GM23338 (cell line): ENCODE measurements at regions not wholly inside any gene's neighbourhood (a gene's known extent, or its start where the extent isn't known, plus 50 kb on each side); places are given as distances from the start of the nearest gene placed in this dataset.

Source experiments
- ATAC-seq: fragments of 200-7000 bp; cut with Tn5 transposase; 3 replicates; pipeline ENCODE4 v1.9.1; 2020
- DNase-seq: peaks from one replicate; pipeline ENCODE4 v3.0.0-alpha.2; 2015; ENCODE audit warnings: low spot score
- H2AFZ ChIP-seq: fragments of 200-600 bp; sonication (generic); 2 replicates; pipeline ENCODE4 v1.8.0; 2016; ENCODE audit warnings: antibody characterized with exemption, mild to moderate bottlenecking, moderate library complexity
- H3F3A ChIP-seq: fragments of 200-600 bp; sonication (generic); replicated peaks from 2 replicates; pipeline ENCODE4 v1.8.0; 2017; ENCODE audit warnings: antibody characterized with exemption, mixed run types, low read depth
- H3K27ac ChIP-seq: fragments of 200-600 bp; sonication (generic); 2 replicates; pipeline ENCODE4 v1.6.1; 2016; ENCODE audit warnings: low read depth
- H3K27me3 ChIP-seq: fragments of 200-600 bp; sonication (generic); 2 replicates; pipeline ENCODE4 v1.8.0; 2016; ENCODE audit warnings: mild to moderate bottlenecking, mixed run types, moderate library complexity; ENCODE audit not compliant: insufficient read depth
- H3K36me3 ChIP-seq: fragments of 200-600 bp; sonication (generic); 2 replicates; pipeline ENCODE4 v1.8.0; 2016; ENCODE audit warnings: mild to moderate bottlenecking; ENCODE audit not compliant: insufficient read depth
- H3K4me1 ChIP-seq: fragments of 200-600 bp; sonication (generic); 2 replicates; pipeline ENCODE4 v1.8.0; 2016; ENCODE audit warnings: mild to moderate bottlenecking, moderate library complexity; ENCODE audit not compliant: insufficient read depth
- H3K4me2 ChIP-seq: fragments of 200-600 bp; sonication (generic); 2 replicates; pipeline ENCODE4 v1.7.1; 2017; ENCODE audit warnings: mixed run types
- H3K4me3 ChIP-seq: fragments of 200-600 bp; sonication (generic); 2 replicates; pipeline ENCODE4 v1.6.1; 2016; ENCODE audit warnings: mixed run types
- H3K79me2 ChIP-seq: fragments of 200-600 bp; sonication (generic); replicated peaks from 2 replicates; pipeline ENCODE4 v1.8.0; 2017; ENCODE audit warnings: mild to moderate bottlenecking; ENCODE audit not compliant: insufficient read depth
- H3K9me2 ChIP-seq: fragments of 200-600 bp; sonication (generic); 2 replicates; pipeline ENCODE4 v1.8.0; 2017; ENCODE audit not compliant: insufficient read depth
- H4K20me1 ChIP-seq: fragments of 200-600 bp; sonication (generic); replicated peaks from 2 replicates; pipeline ENCODE4 v1.8.0; 2017; ENCODE audit warnings: mild to moderate bottlenecking; ENCODE audit not compliant: insufficient read depth
- H3K27ac Mint-ChIP-seq: 2 replicates; pipeline ENCODE4 v1.8.0; 2020; ENCODE audit warnings: inconsistent platforms, mild to moderate bottlenecking, moderate library complexity, mixed read lengths
- H3K27me3 Mint-ChIP-seq: 3 replicates; pipeline ENCODE4 v1.8.0; 2022; ENCODE audit warnings: low read depth, mild to moderate bottlenecking, moderate library complexity, mixed read lengths, inconsistent platforms; ENCODE audit not compliant: insufficient read depth, poor library complexity
- H3K36me3 Mint-ChIP-seq: 3 replicates; pipeline ENCODE4 v1.8.0; 2021; ENCODE audit warnings: low read depth, mild to moderate bottlenecking, inconsistent platforms, moderate library complexity, mixed read lengths
- H3K4me1 Mint-ChIP-seq: 3 replicates; pipeline ENCODE4 v1.8.0; 2020; ENCODE audit warnings: mild to moderate bottlenecking, inconsistent platforms, mixed read lengths
- H3K4me3 Mint-ChIP-seq: 3 replicates; pipeline ENCODE4 v1.8.0; 2021; ENCODE audit warnings: moderate library complexity, mild to moderate bottlenecking, inconsistent platforms, mixed read lengths
- H3K9me3 Mint-ChIP-seq: 3 replicates; pipeline ENCODE4 v1.8.0; 2020; ENCODE audit warnings: moderate library complexity, mild to moderate bottlenecking, inconsistent platforms, mixed read lengths
- CREB1 ChIP-seq: fragments of 250-450 bp; sonication (Bioruptor Pico); IDR thresholded peaks from 2 replicates; pipeline ENCODE4 v1.5.0; 2020; ENCODE audit warnings: low read depth, mild to moderate bottlenecking, moderate library complexity
- CTCF ChIP-seq, 2 experiments: fragments of 200-600 bp in 1 of 2; sonication (generic) in 1 of 2; conservative IDR thresholded peaks; 2 replicates each; pipeline versions ENCODE4 v1.5.1 to v1.6.1; 2016 to 2017; ENCODE audit warnings: antibody characterized with exemption in 2 of 2, low read depth in 2 of 2, mild to moderate bottlenecking in 2 of 2, moderate library complexity in 1 of 2
- POLR2AphosphoS5 ChIP-seq: IDR thresholded peaks from 2 replicates; pipeline ENCODE4 v1.6.1; 2016; ENCODE audit warnings: antibody characterized with exemption, low read depth
- STAT1 ChIP-seq: IDR thresholded peaks from one replicate; pipeline ENCODE4 v1.6.1; 2016; ENCODE audit warnings: antibody characterized with exemption; ENCODE audit not compliant: unreplicated experiment
- ZNF114 ChIP-seq: fragments of 250-450 bp; sonication (Bioruptor Pico); IDR thresholded peaks from 2 replicates; pipeline ENCODE4 v1.5.0; 2020; ENCODE audit warnings: mild to moderate bottlenecking, moderate library complexity
- TF ChIP-seq, protein P1 (sequence below): fragments of 250-450 bp; sonication (Bioruptor Pico); IDR thresholded peaks from 2 replicates; pipeline ENCODE4 v1.5.0; 2020; ENCODE audit warnings: mild to moderate bottlenecking, moderate library complexity

- no peaks in the 10 kb centered on the region for H3K27me3 ChIP-seq
- H2AFZ ChIP-seq = no peak overlapping the region
- peaks cover 3% of the 10 kb centered on the region for H3K27me3 Mint-ChIP-seq
- H4K20me1 ChIP-seq = no peaks in the 10 kb centered on the region
- no peaks in the 10 kb centered on the region for H3K9me2 ChIP-seq
- H3K9me3 Mint-ChIP-seq = no peaks in the 10 kb centered on the region
- H3F3A ChIP-seq = no peaks in the 10 kb centered on the region
- H3K4me2 ChIP-seq = no peak overlapping the region
- no peaks in the 10 kb centered on the region for H3K36me3 Mint-ChIP-seq
- H3K27ac ChIP-seq = no peak overlapping the region
- no peaks in the 10 kb centered on the region for H3K36me3 ChIP-seq
- peak; percentile 14 for DNase-seq
- peaks cover 7% of the 10 kb centered on the region; the same call in 2 of the 3 replicates for H3K4me1 Mint-ChIP-seq
- peaks cover 7% of the 10 kb centered on the region; the same call in 1 of the 2 replicates for H3K4me1 ChIP-seq
- no peaks in the 10 kb centered on the region for H3K79me2 ChIP-seq
- H3K27ac Mint-ChIP-seq = no peak overlapping the region
- no peak for TF ChIP-seq CREB1 (CRISPR knock-in tag)
- no peak for TF ChIP-seq ZNF114 (CRISPR knock-in tag)
- no peak for TF ChIP-seq STAT1
- peak; percentile 21 to 35; a peak in 3 of 4 replicates for TF ChIP-seq CTCF (conservative IDR thresholded peaks at IDR 0.05; ENCODE audit: low read depth in 2 of 2)
- TF ChIP-seq, protein P1, sequence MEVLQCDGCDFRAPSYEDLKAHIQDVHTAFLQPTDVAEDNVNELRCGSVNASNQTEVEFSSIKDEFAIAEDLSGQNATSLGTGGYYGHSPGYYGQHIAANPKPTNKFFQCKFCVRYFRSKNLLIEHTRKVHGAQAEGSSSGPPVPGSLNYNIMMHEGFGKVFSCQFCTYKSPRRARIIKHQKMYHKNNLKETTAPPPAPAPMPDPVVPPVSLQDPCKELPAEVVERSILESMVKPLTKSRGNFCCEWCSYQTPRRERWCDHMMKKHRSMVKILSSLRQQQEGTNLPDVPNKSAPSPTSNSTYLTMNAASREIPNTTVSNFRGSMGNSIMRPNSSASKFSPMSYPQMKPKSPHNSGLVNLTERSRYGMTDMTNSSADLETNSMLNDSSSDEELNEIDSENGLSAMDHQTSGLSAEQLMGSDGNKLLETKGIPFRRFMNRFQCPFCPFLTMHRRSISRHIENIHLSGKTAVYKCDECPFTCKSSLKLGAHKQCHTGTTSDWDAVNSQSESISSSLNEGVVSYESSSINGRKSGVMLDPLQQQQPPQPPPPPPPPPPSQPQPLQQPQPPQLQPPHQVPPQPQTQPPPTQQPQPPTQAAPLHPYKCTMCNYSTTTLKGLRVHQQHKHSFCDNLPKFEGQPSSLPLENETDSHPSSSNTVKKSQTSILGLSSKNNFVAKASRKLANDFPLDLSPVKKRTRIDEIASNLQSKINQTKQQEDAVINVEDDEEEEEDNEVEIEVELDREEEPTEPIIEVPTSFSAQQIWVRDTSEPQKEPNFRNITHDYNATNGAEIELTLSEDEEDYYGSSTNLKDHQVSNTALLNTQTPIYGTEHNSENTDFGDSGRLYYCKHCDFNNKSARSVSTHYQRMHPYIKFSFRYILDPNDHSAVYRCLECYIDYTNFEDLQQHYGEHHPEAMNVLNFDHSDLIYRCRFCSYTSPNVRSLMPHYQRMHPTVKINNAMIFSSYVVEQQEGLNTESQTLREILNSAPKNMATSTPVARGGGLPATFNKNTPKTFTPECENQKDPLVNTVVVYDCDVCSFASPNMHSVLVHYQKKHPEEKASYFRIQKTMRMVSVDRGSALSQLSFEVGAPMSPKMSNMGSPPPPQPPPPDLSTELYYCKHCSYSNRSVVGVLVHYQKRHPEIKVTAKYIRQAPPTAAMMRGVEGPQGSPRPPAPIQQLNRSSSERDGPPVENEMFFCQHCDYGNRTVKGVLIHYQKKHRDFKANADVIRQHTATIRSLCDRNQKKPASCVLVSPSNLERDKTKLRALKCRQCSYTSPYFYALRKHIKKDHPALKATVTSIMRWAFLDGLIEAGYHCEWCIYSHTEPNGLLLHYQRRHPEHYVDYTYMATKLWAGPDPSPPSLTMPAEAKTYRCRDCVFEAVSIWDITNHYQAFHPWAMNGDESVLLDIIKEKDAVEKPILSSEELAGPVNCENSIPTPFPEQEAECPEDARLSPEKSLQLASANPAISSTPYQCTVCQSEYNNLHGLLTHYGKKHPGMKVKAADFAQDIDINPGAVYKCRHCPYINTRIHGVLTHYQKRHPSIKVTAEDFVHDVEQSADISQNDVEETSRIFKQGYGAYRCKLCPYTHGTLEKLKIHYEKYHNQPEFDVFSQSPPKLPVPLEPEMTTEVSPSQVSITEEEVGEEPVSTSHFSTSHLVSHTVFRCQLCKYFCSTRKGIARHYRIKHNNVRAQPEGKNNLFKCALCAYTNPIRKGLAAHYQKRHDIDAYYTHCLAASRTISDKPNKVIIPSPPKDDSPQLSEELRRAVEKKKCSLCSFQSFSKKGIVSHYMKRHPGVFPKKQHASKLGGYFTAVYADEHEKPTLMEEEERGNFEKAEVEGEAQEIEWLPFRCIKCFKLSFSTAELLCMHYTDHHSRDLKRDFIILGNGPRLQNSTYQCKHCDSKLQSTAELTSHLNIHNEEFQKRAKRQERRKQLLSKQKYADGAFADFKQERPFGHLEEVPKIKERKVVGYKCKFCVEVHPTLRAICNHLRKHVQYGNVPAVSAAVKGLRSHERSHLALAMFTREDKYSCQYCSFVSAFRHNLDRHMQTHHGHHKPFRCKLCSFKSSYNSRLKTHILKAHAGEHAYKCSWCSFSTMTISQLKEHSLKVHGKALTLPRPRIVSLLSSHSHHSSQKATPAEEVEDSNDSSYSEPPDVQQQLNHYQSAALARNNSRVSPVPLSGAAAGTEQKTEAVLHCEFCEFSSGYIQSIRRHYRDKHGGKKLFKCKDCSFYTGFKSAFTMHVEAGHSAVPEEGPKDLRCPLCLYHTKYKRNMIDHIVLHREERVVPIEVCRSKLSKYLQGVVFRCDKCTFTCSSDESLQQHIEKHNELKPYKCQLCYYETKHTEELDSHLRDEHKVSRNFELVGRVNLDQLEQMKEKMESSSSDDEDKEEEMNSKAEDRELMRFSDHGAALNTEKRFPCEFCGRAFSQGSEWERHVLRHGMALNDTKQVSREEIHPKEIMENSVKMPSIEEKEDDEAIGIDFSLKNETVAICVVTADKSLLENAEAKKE (CRISPR knock-in tag) = no peak
- no peak for TF ChIP-seq POLR2AphosphoS5
- no peak overlapping the region for H3K4me3 ChIP-seq
- peak; percentile 55; the same call in 2 of the 3 replicates for ATAC-seq
- H3K4me3 Mint-ChIP-seq = no peak overlapping the region
These were observed 1025.1 kb upstream of the CDH8 start for GRCh38 chr16:63061319-63061718.
